ENCODE measurements at regions not wholly inside any gene's neighbourhood (a gene's known extent, or its start where the extent isn't known, plus 50 kb on each side); places are given as distances from the start of the nearest gene placed in this dataset.

GRCh38 chr16:26724189-26724588 is 342.5 kb upstream of the C16orf82 start:
- FAIRE-seq (no peak), DNase-seq (no peak)
- WGBS, 3 donors: 63 to 66% (median 66%) methylated on average over 8 of the region's 8 CpGs
- no peak overlapping the region for H3K4me3 ChIP-seq (ENCODE audit: low read depth in 1 of 3, low read length in 3 of 3)
- H3K36me3 ChIP-seq (ENCODE audit: control insufficient read depth in 3 of 3, insufficient read depth in 2 of 3, low read depth in 1 of 3, low read length in 3 of 3): no peaks in the 10 kb centered on the region
- no peak overlapping the region for H3K27ac ChIP-seq (ENCODE audit: low read depth in 1 of 3, low read length in 2 of 3)
- no peaks in the 10 kb centered on the region for H3K9me3 ChIP-seq (ENCODE audit: control insufficient read depth in 2 of 2, insufficient read depth in 1 of 2, low read depth in 1 of 2, low read length in 1 of 2)
- H3K4me1 ChIP-seq (ENCODE audit: control insufficient read depth in 3 of 3, insufficient read depth in 2 of 3, low read depth in 1 of 3, low read length in 2 of 3): no peaks in the 10 kb centered on the region
- no peaks in the 10 kb centered on the region for H3K27me3 ChIP-seq (ENCODE audit: control insufficient read depth in 3 of 3, insufficient read depth in 3 of 3, low read length in 3 of 3)

GRCh38 chr16:26727848-26728247 is 338.9 kb upstream of the C16orf82 start:
- Histone ChIP-seq H3K36me3 (ENCODE audit: control insufficient read depth in 3 of 3, insufficient read depth in 2 of 3, low read depth in 1 of 3, low read length in 3 of 3) (no peaks in the 10 kb centered on the region), H3K9me3 (ENCODE audit: control insufficient read depth in 2 of 2, insufficient read depth in 1 of 2, low read depth in 1 of 2, low read length in 1 of 2) (no peaks in the 10 kb centered on the region), H3K27ac (ENCODE audit: low read depth in 1 of 3, low read length in 2 of 3) (no peak overlapping the region), H3K4me3 (ENCODE audit: low read depth in 1 of 3, low read length in 3 of 3) (no peak overlapping the region), H3K4me1 (ENCODE audit: control insufficient read depth in 3 of 3, insufficient read depth in 2 of 3, low read depth in 1 of 3, low read length in 2 of 3) (no peaks in the 10 kb centered on the region), H3K27me3 (ENCODE audit: control insufficient read depth in 3 of 3, insufficient read depth in 3 of 3, low read length in 3 of 3) (no peaks in the 10 kb centered on the region)
- FAIRE-seq (no peak), DNase-seq (no peak)
- 30 to 39% (median 38%) methylated on average over 9 of the region's 9 CpGs for WGBS, 3 donors

- Histone ChIP-seq H3K36me3 (ENCODE audit: control insufficient read depth in 3 of 3, insufficient read depth in 2 of 3, low read depth in 1 of 3, low read length in 3 of 3) (no peaks in the 10 kb centered on the region), H3K4me1 (ENCODE audit: control insufficient read depth in 3 of 3, insufficient read depth in 2 of 3, low read depth in 1 of 3, low read length in 2 of 3) (no peaks in the 10 kb centered on the region), H3K9me3 (ENCODE audit: control insufficient read depth in 2 of 2, insufficient read depth in 1 of 2, low read depth in 1 of 2, low read length in 1 of 2) (no peaks in the 10 kb centered on the region), H3K27me3 (ENCODE audit: control insufficient read depth in 3 of 3, insufficient read depth in 3 of 3, low read length in 3 of 3) (no peaks in the 10 kb centered on the region), H3K4me3 (ENCODE audit: low read depth in 1 of 3, low read length in 3 of 3) (no peak overlapping the region), H3K27ac (ENCODE audit: low read depth in 1 of 3, low read length in 2 of 3) (no peak overlapping the region)
- no peak for FAIRE-seq
- no peak for DNase-seq
- WGBS, 3 donors: 76 to 81% (median 77%) methylated on average over 2 of the region's 2 CpGs
Measured at GRCh38 chr16:26729951-26730541, 336.7 kb upstream of the C16orf82 start.

GRCh38 chr16:26731729-26732128 is 335.0 kb upstream of the C16orf82 start:
- Histone ChIP-seq H3K27ac (ENCODE audit: low read depth in 1 of 3, low read length in 2 of 3) (no peak overlapping the region), H3K4me3 (ENCODE audit: low read depth in 1 of 3, low read length in 3 of 3) (no peak overlapping the region), H3K9me3 (ENCODE audit: control insufficient read depth in 2 of 2, insufficient read depth in 1 of 2, low read depth in 1 of 2, low read length in 1 of 2) (no peaks in the 10 kb centered on the region), H3K4me1 (ENCODE audit: control insufficient read depth in 3 of 3, insufficient read depth in 2 of 3, low read depth in 1 of 3, low read length in 2 of 3) (no peaks in the 10 kb centered on the region), H3K27me3 (ENCODE audit: control insufficient read depth in 3 of 3, insufficient read depth in 3 of 3, low read length in 3 of 3) (no peaks in the 10 kb centered on the region), H3K36me3 (ENCODE audit: control insufficient read depth in 3 of 3, insufficient read depth in 2 of 3, low read depth in 1 of 3, low read length in 3 of 3) (no peaks in the 10 kb centered on the region)
- no peak for FAIRE-seq
- 56 to 77% (median 58%) methylated on average over 4 of the region's 4 CpGs for WGBS, 3 donors
- DNase-seq: no peak

GRCh38 chr16:26733710-26734109 is 333.0 kb upstream of the C16orf82 start:
- DNase-seq (no peak), FAIRE-seq (no peak)
- no peaks in the 10 kb centered on the region for H3K36me3 ChIP-seq (ENCODE audit: control insufficient read depth in 3 of 3, insufficient read depth in 2 of 3, low read depth in 1 of 3, low read length in 3 of 3)
- H3K27ac ChIP-seq (ENCODE audit: low read depth in 1 of 3, low read length in 2 of 3): no peak overlapping the region
- H3K9me3 ChIP-seq (ENCODE audit: control insufficient read depth in 2 of 2, insufficient read depth in 1 of 2, low read depth in 1 of 2, low read length in 1 of 2): no peaks in the 10 kb centered on the region
- WGBS, 3 donors: 33 to 56% (median 52%) methylated on average over 1 of the region's 1 CpG
- no peaks in the 10 kb centered on the region for H3K27me3 ChIP-seq (ENCODE audit: control insufficient read depth in 3 of 3, insufficient read depth in 3 of 3, low read length in 3 of 3)
- no peaks in the 10 kb centered on the region for H3K4me1 ChIP-seq (ENCODE audit: control insufficient read depth in 3 of 3, insufficient read depth in 2 of 3, low read depth in 1 of 3, low read length in 2 of 3)
- H3K4me3 ChIP-seq (ENCODE audit: low read depth in 1 of 3, low read length in 3 of 3): no peak overlapping the region

- H3K9me3 ChIP-seq (ENCODE audit: control insufficient read depth in 2 of 2, insufficient read depth in 1 of 2, low read depth in 1 of 2, low read length in 1 of 2): no peaks in the 10 kb centered on the region
- no peaks in the 10 kb centered on the region for H3K36me3 ChIP-seq (ENCODE audit: control insufficient read depth in 3 of 3, insufficient read depth in 2 of 3, low read depth in 1 of 3, low read length in 3 of 3)
- H3K27me3 ChIP-seq (ENCODE audit: control insufficient read depth in 3 of 3, insufficient read depth in 3 of 3, low read length in 3 of 3): no peaks in the 10 kb centered on the region
- DNase-seq: no peak
- no peaks in the 10 kb centered on the region for H3K4me1 ChIP-seq (ENCODE audit: control insufficient read depth in 3 of 3, insufficient read depth in 2 of 3, low read depth in 1 of 3, low read length in 2 of 3)
- H3K27ac ChIP-seq (ENCODE audit: low read depth in 1 of 3, low read length in 2 of 3): no peak overlapping the region
- no peak for FAIRE-seq
- H3K4me3 ChIP-seq (ENCODE audit: low read depth in 1 of 3, low read length in 3 of 3): no peak overlapping the region
- 89 to 97% (median 93%) methylated on average over 3 of the region's 3 CpGs for WGBS, 3 donors
Measured at GRCh38 chr16:26735521-26735920, 331.2 kb upstream of the C16orf82 start.

GRCh38 chr16:26736084-26736483 is 330.6 kb upstream of the C16orf82 start:
- no peak overlapping the region for H3K27ac ChIP-seq (ENCODE audit: low read depth in 1 of 3, low read length in 2 of 3)
- WGBS, 3 donors: 65 to 88% (median 79%) methylated on average over 4 of the region's 4 CpGs
- H3K4me1 ChIP-seq (ENCODE audit: control insufficient read depth in 3 of 3, insufficient read depth in 2 of 3, low read depth in 1 of 3, low read length in 2 of 3): no peaks in the 10 kb centered on the region
- H3K9me3 ChIP-seq (ENCODE audit: control insufficient read depth in 2 of 2, insufficient read depth in 1 of 2, low read depth in 1 of 2, low read length in 1 of 2): no peaks in the 10 kb centered on the region
- DNase-seq (no peak), FAIRE-seq (no peak)
- no peaks in the 10 kb centered on the region for H3K36me3 ChIP-seq (ENCODE audit: control insufficient read depth in 3 of 3, insufficient read depth in 2 of 3, low read depth in 1 of 3, low read length in 3 of 3)
- H3K4me3 ChIP-seq (ENCODE audit: low read depth in 1 of 3, low read length in 3 of 3): no peak overlapping the region
- no peaks in the 10 kb centered on the region for H3K27me3 ChIP-seq (ENCODE audit: control insufficient read depth in 3 of 3, insufficient read depth in 3 of 3, low read length in 3 of 3)

GRCh38 chr16:26740771-26741170 is 326.0 kb upstream of the C16orf82 start:
- DNase-seq (no peak), FAIRE-seq (no peak)
- H3K36me3 ChIP-seq (ENCODE audit: control insufficient read depth in 3 of 3, insufficient read depth in 2 of 3, low read depth in 1 of 3, low read length in 3 of 3): no peaks in the 10 kb centered on the region

GRCh38 chr16:26742040-26742439 is 324.7 kb upstream of the C16orf82 start:
- FAIRE-seq (no peak), DNase-seq (no peak)
- whole genome bisulfite sequencing, 3 donors: 30 to 34% (median 32%) methylated on average over 2 of the region's 2 CpGs
- Histone ChIP-seq H3K4me3 (ENCODE audit: low read depth in 1 of 3, low read length in 3 of 3) (no peak overlapping the region), H3K27ac (ENCODE audit: low read depth in 1 of 3, low read length in 2 of 3) (no peak overlapping the region), H3K9me3 (ENCODE audit: control insufficient read depth in 2 of 2, insufficient read depth in 1 of 2, low read depth in 1 of 2, low read length in 1 of 2) (no peaks in the 10 kb centered on the region), H3K4me1 (ENCODE audit: control insufficient read depth in 3 of 3, insufficient read depth in 2 of 3, low read depth in 1 of 3, low read length in 2 of 3) (no peaks in the 10 kb centered on the region), H3K36me3 (ENCODE audit: control insufficient read depth in 3 of 3, insufficient read depth in 2 of 3, low read depth in 1 of 3, low read length in 3 of 3) (no peaks in the 10 kb centered on the region), H3K27me3 (ENCODE audit: control insufficient read depth in 3 of 3, insufficient read depth in 3 of 3, low read length in 3 of 3) (no peaks in the 10 kb centered on the region)

More at GRCh38 chr16:26740771-26741170, 326.0 kb upstream of the C16orf82 start:
- Histone ChIP-seq H3K9me3 (ENCODE audit: control insufficient read depth in 2 of 2, insufficient read depth in 1 of 2, low read depth in 1 of 2, low read length in 1 of 2) (no peaks in the 10 kb centered on the region), H3K4me1 (ENCODE audit: control insufficient read depth in 3 of 3, insufficient read depth in 2 of 3, low read depth in 1 of 3, low read length in 2 of 3) (no peaks in the 10 kb centered on the region), H3K27ac (ENCODE audit: low read depth in 1 of 3, low read length in 2 of 3) (no peak overlapping the region), H3K4me3 (ENCODE audit: low read depth in 1 of 3, low read length in 3 of 3) (no peak overlapping the region), H3K27me3 (ENCODE audit: control insufficient read depth in 3 of 3, insufficient read depth in 3 of 3, low read length in 3 of 3) (no peaks in the 10 kb centered on the region)
- WGBS, 3 donors: 52 to 68% (median 66%) methylated on average over 2 of the region's 2 CpGs

All from small intestine (tissue), 7 donors.